Epithelial cell of proximal tubule (primary cell): ENCODE measurements at regions not wholly inside any gene's neighbourhood (a gene's known extent, or its start where the extent isn't known, plus 50 kb on each side); places are given as distances from the start of the nearest gene placed in this dataset.

Experiments
- DNase-seq: peaks from one replicate; pipeline ENCODE4 v3.0.0-alpha.2; 2011; ENCODE audit warnings: low read depth
- H3K4me3 ChIP-seq: 2 replicates; pipeline ENCODE4 v1.5.1; 2011; ENCODE audit warnings: low read depth, mild to moderate bottlenecking, low read length
- TF ChIP-seq, protein P1 (sequence below): conservative IDR thresholded peaks from 2 replicates; pipeline ENCODE4 v1.5.1; 2012; ENCODE audit warnings: low read depth, mild to moderate bottlenecking, low read length

DNA sequence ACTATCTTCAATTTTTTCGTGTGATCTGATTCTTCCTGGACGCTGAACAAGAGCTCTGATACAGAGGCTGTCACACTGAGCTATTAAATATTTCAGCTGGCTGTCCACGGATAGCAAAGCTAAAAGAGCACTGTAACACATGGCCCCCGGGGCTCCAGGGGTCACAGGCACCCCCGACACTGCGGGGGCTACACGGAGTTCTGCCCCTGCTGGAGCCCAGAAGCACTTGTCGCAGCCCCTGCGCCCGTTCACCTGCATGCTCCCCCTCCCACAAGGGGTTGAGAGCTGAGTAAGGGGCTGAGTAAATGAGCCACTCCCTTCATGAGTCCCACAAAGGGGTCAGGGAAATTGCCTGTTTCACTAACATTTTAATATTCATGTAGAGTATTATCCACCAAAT lies 316.3 kb downstream of the TMEM167A start:
- no peak overlapping the region for H3K4me3 ChIP-seq
- DNase-seq = no peak
- TF ChIP-seq, protein P1, sequence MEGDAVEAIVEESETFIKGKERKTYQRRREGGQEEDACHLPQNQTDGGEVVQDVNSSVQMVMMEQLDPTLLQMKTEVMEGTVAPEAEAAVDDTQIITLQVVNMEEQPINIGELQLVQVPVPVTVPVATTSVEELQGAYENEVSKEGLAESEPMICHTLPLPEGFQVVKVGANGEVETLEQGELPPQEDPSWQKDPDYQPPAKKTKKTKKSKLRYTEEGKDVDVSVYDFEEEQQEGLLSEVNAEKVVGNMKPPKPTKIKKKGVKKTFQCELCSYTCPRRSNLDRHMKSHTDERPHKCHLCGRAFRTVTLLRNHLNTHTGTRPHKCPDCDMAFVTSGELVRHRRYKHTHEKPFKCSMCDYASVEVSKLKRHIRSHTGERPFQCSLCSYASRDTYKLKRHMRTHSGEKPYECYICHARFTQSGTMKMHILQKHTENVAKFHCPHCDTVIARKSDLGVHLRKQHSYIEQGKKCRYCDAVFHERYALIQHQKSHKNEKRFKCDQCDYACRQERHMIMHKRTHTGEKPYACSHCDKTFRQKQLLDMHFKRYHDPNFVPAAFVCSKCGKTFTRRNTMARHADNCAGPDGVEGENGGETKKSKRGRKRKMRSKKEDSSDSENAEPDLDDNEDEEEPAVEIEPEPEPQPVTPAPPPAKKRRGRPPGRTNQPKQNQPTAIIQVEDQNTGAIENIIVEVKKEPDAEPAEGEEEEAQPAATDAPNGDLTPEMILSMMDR = no peak

DNA sequence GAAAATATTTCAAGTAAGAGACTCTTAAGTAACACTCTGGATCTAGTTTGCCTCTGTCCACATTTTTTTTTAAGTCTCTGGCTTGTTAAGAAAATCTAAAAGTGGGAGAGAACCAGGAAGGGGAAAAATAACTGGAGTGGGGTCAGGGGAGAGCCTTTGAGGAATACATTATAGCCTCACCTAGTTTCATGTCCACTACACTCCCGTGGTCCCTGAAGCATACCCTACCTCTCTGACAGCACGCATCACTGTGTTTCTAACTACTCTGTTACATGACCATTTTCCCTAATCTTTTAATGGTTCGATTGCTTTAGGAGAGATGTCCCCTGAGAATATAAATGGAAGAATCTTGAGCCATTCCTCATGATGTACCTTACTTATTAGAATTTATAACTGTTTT lies 318.3 kb downstream of the TMEM167A start:
- H3K4me3 ChIP-seq = no peak overlapping the region
- no peak for DNase-seq

DNA sequence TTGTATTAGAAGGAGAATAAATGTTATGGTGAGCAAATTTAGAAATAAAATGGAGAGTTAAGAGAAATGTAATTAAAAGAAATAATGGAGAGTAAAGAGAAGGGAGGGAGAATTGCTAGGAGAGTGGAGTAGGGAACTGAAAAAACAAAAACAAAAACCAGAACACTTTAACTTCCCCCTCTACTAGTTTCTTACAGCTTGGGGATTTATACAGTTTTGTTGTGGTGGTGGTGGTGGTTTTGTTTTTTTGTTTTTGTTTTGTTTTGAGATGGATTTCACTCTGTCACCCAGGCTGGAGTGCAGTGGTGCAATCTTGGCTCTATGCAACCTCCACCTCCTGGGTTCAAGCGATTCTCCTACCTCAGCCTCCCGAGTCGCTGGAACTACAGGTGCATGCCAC lies 322.4 kb downstream of the TMEM167A start:
- TF ChIP-seq, protein P1 = no peak
- no peak for DNase-seq
- H3K4me3 ChIP-seq = no peak overlapping the region

More for the DNA sequence above, 318.3 kb downstream of the TMEM167A start:
- TF ChIP-seq, protein P1 = no peak

DNA sequence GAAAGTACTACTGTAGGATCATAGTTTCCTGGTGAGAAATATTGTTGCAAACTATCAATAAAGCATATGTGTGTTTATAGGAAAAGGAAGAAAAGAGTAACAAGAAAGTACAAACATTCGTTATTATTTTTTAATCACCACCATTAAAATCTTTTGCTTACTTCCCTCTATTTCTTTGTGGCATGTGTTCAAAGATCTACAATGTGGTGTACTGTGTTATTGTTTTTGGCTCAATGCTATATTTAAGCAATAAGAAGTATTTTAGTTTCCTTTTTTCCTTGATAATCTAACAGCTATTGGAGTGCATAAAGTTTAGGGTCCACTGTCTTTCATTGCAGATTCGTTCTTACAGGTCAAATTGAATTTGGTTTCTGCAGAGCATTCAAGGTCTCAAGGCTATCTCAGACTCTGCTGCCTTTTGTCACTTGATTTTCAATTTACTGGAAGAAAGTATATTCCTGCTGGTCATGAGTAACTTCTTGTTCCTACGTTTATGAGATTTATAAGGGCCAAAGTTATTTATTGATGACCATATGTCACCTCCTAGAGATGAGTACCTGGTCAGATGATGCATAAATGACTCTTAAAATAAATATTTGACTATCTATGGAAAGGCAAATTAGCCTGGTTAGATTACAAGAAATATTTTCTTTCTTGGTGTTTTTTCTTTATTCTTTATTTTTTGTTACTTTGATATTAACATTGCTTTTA lies 323.0 kb downstream of the TMEM167A start:
- TF ChIP-seq, protein P1 = no peak
- DNase-seq = no peak
- no peak overlapping the region for H3K4me3 ChIP-seq

DNA sequence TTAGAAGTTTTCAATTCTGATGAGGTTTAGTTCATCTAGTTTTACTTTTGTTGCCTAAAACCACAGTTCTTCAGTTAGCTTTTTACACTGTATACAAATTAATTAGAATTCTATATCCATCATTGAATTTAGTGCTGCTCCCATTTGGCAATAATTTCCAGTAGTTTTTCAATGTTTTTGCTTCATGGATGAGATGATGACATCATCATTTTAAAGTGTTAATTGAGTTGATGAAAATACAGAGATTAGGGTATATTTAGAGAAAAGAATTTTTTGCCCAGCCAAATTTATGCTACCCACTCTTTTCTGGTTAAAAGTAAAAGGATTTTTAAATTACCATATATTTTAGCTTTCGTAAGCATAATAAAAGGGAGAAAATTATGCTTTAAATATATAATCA lies 323.8 kb downstream of the TMEM167A start:
- H3K4me3 ChIP-seq = no peak overlapping the region
- no peak for DNase-seq
- TF ChIP-seq, protein P1 = no peak

DNA sequence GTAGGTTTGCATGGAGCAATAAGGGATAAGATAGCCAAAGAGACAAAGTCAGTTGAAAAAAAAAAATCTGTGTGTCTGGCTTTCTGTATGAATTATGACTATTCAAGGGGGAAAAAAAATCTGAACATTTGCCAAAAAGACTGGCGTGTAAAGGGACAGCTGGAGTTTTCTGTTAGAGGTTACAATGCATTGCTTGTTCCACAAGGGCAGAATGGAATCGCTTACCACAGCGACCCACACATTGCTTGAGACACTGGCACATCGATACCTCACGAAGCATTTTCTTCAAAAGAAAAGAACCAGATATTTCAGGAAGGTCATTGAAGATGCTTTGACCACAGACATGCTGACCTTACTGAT lies 327.8 kb downstream of the TMEM167A start:
- DNase-seq = no peak
- no peak overlapping the region for H3K4me3 ChIP-seq
- TF ChIP-seq, protein P1 = no peak

DNA sequence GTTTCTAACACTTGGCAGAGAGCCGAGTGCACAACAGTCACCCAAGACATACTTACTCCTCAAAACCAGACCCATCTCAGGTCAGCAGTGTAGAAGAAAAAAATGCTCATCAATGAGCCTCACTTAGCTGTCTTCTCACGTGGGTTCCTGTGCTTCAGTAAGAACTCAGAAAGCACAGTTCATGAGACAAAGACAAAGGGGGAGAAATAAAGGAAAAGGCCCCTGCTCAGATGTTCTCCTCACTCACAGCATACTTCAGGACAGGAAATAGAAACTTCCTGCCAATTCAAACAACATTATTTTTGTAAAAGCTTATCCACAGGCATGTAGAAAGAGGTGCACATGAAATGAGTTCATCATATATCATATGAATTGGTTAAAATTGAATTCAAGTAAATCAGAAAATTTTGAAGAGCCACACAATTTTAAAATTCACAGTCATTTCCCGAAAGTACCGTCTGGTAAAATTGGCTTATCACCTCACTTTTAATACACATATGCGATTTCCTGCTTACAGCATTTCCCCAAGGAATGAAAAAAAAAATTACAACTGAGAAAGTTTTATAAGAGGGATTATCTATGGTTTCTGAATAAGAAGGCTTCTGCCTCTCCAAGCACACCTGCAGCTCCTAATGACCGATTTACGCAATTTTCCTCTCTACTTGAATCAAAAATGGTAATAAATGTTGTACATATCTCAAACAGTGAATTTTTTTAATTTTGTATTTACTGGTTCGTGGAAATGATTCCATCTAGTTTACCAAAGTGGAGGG lies 328.3 kb downstream of the TMEM167A start:
- TF ChIP-seq, protein P1 = no peak

More for the DNA sequence above, 328.3 kb downstream of the TMEM167A start:
- H3K4me3 ChIP-seq = no peak overlapping the region
- no peak for DNase-seq
